H1 (cell line): ENCODE measurements at regions not wholly inside any gene's neighbourhood (a gene's known extent, or its start where the extent isn't known, plus 50 kb on each side); places are given as distances from the start of the nearest gene placed in this dataset.

Experiments used
- CTCF ChIA-PET: fragments of 300-600 bp; sonication (Branson Sonifier 250); formaldehyde crosslinking; loops from one replicate; lab custom pipeline; 2021; ENCODE audit not compliant: partially characterized antibody; lab: Charles Lee
- POLR2A ChIA-PET: fragments of 300-600 bp; sonication (Branson Sonifier 250); formaldehyde crosslinking; loops from one replicate; lab custom pipeline; 2021; ENCODE audit warnings: inconsistent platforms; ENCODE audit not compliant: partially characterized antibody; lab: Charles Lee
- DNase-seq, 2 experiments: peaks; one replicate each; pipeline versions ENCODE4 v3.0.0 to v3.0.0-alpha.2; 2010 to 2022; ENCODE audit warnings: low spot score in 2 of 2, low read depth in 1 of 2, mixed read lengths in 1 of 2
- FAIRE-seq: peaks from 2 replicates; lab custom pipeline; 2011; peaks lifted over from hg19 to GRCh38; lab: Jason Lieb, UNC
- H2AFZ ChIP-seq: 2 replicates; pipeline ENCODE4 v1.8.1; 2012; ENCODE audit warnings: low read length, inconsistent platforms
- H2AK5ac ChIP-seq: 2 replicates; pipeline ENCODE4 v1.6.1; 2013; ENCODE audit warnings: low read depth, low read length
- H2BK120ac ChIP-seq: replicated peaks from 2 replicates; pipeline ENCODE3; 2013; ENCODE audit warnings: low read depth, low read length, inconsistent platforms
- H2BK12ac ChIP-seq: 2 replicates; pipeline ENCODE4 v1.6.1; 2013; ENCODE audit warnings: low read depth, low read length
- H2BK15ac ChIP-seq: 2 replicates; pipeline ENCODE4 v1.6.1; 2013; ENCODE audit warnings: low read length
- H2BK20ac ChIP-seq: 2 replicates; pipeline ENCODE4 v1.6.1; 2013; ENCODE audit warnings: low read length
- H2BK5ac ChIP-seq: 2 replicates; pipeline ENCODE4 v1.6.1; 2013; ENCODE audit warnings: low read depth, low read length
- H3K14ac ChIP-seq: 2 replicates; pipeline ENCODE4 v1.6.1; 2013; ENCODE audit warnings: inconsistent platforms; ENCODE audit not compliant: insufficient read length
- H3K18ac ChIP-seq: 2 replicates; pipeline ENCODE4 v1.6.1; 2013; ENCODE audit warnings: low read length; ENCODE audit errors: extremely low read depth
- H3K23ac ChIP-seq: 2 replicates; pipeline ENCODE4 v1.6.1; 2013; ENCODE audit warnings: inconsistent platforms; ENCODE audit not compliant: insufficient read length
- H3K23me2 ChIP-seq: 2 replicates; pipeline ENCODE4 v1.6.1; 2013; ENCODE audit warnings: low read depth, low read length
- H3K27ac ChIP-seq: 2 replicates; pipeline ENCODE4 v1.6.1; 2011; ENCODE audit warnings: low read depth, low read length, inconsistent platforms
- H3K27me3 ChIP-seq, 4 experiments: replicated peaks in 1 of 4; 1 replicate in 1 of 4; 2 replicates in 3 of 4; pipeline versions ENCODE4 v1.6.1 to v1.8.1; 2011 to 2013; ENCODE audit warnings: low read length in 3 of 4, mild to moderate bottlenecking in 3 of 4, inconsistent platforms in 2 of 4, mixed read lengths in 2 of 4, moderate library complexity in 1 of 4; ENCODE audit not compliant: control insufficient read depth in 3 of 4, insufficient read depth in 3 of 4; ENCODE audit errors: extremely low read depth in 1 of 4
- H3K36me3 ChIP-seq, 4 experiments: 2 replicates each; pipeline versions ENCODE4 v1.6.1 to v1.8.1; 2011 to 2013; ENCODE audit warnings: mild to moderate bottlenecking in 4 of 4, low read length in 3 of 4, moderate library complexity in 2 of 4, control low read depth in 1 of 4, inconsistent platforms in 1 of 4; ENCODE audit not compliant: insufficient read depth in 4 of 4, control insufficient read depth in 2 of 4
- H3K4ac ChIP-seq: replicated peaks from 2 replicates; pipeline ENCODE3; 2013; ENCODE audit warnings: low read length, low read depth, mixed read lengths, inconsistent platforms; ENCODE audit not compliant: insufficient read length
- H3K4me1 ChIP-seq, 4 experiments: replicated peaks in 1 of 4; 1 replicate in 1 of 4; 2 replicates in 3 of 4; pipeline versions ENCODE4 v1.6.1 to v1.8.1; 2011 to 2013; ENCODE audit warnings: low read length in 3 of 4, inconsistent platforms in 2 of 4, mixed read lengths in 1 of 4; ENCODE audit not compliant: insufficient read depth in 4 of 4, control insufficient read depth in 3 of 4
- H3K4me2 ChIP-seq, 2 experiments: 2 replicates each; pipeline versions ENCODE4 v1.6.1 to v1.8.1; 2011 to 2013; ENCODE audit warnings: low read depth in 2 of 2, low read length in 2 of 2, control low read depth in 1 of 2, inconsistent platforms in 1 of 2, mild to moderate bottlenecking in 1 of 2; ENCODE audit not compliant: insufficient read depth in 1 of 2
- H3K4me3 ChIP-seq, 4 experiments: fragments of 200-600, 300-600 bp in 1 of 4; sonication (generic), shearing (Covaris generic), sonication (Bioruptor Twin) in 1 of 4; 2 replicates each; pipeline versions ENCODE4 v1.5.1 to v1.8.1; 2011 to 2016; ENCODE audit warnings: low read length in 4 of 4, low read depth in 3 of 4, control low read depth in 2 of 4, inconsistent platforms in 2 of 4, mild to moderate bottlenecking in 2 of 4, mixed read lengths in 1 of 4, moderate library complexity in 1 of 4; ENCODE audit not compliant: insufficient read depth in 2 of 4; ENCODE audit errors: extremely low read depth in 1 of 4
- H3K56ac ChIP-seq: replicated peaks from 2 replicates; pipeline ENCODE3; 2013; ENCODE audit warnings: low read depth, mild to moderate bottlenecking, mixed read lengths, low read length, inconsistent platforms; ENCODE audit not compliant: insufficient read length
- H3K79me1 ChIP-seq: 2 replicates; pipeline ENCODE4 v1.6.1; 2013; ENCODE audit warnings: low read depth, low read length, control low read depth
- H3K79me2 ChIP-seq, 2 experiments: 2 replicates each; pipeline versions ENCODE4 v1.6.1 to v1.8.1; 2012 to 2013; ENCODE audit warnings: low read length in 2 of 2, mild to moderate bottlenecking in 2 of 2, inconsistent platforms in 1 of 2; ENCODE audit not compliant: insufficient read depth in 2 of 2, control insufficient read depth in 1 of 2
- H3K9ac ChIP-seq, 4 experiments: replicated peaks in 1 of 4; 1 replicate in 1 of 4; 2 replicates in 3 of 4; pipeline versions ENCODE4 v1.6.1 to v1.8.1; 2011 to 2013; ENCODE audit warnings: low read depth in 3 of 4, low read length in 3 of 4, control low read depth in 2 of 4, mild to moderate bottlenecking in 2 of 4, moderate library complexity in 2 of 4, inconsistent platforms in 1 of 4; ENCODE audit errors: extremely low read depth in 1 of 4
- H3K9me3 ChIP-seq, 2 experiments: 2 replicates each; pipeline versions ENCODE4 v1.6.1 to v1.8.1; 2012 to 2013; ENCODE audit warnings: mild to moderate bottlenecking in 2 of 2, moderate library complexity in 2 of 2, control low read depth in 1 of 2, inconsistent platforms in 1 of 2, low read depth in 1 of 2, low read length in 1 of 2, mixed read lengths in 1 of 2; ENCODE audit not compliant: insufficient read depth in 2 of 2
- H4K20me1 ChIP-seq, 2 experiments: replicated peaks in 1 of 2; 2 replicates each; pipeline versions ENCODE3 to v1.8.1; 2011 to 2013; ENCODE audit warnings: inconsistent platforms in 2 of 2, low read length in 2 of 2, mild to moderate bottlenecking in 1 of 2; ENCODE audit not compliant: insufficient read depth in 2 of 2, control insufficient read depth in 1 of 2
- H4K5ac ChIP-seq: 2 replicates; pipeline ENCODE4 v1.6.1; 2013; ENCODE audit warnings: low read length, low read depth, mixed read lengths, inconsistent platforms; ENCODE audit not compliant: insufficient read length
- H4K8ac ChIP-seq: 2 replicates; pipeline ENCODE4 v1.8.0; 2013; ENCODE audit warnings: mild to moderate bottlenecking, moderate library complexity, low read length, inconsistent platforms; ENCODE audit not compliant: insufficient read depth; ENCODE audit errors: extremely low read depth
- H4K91ac ChIP-seq: replicated peaks from 2 replicates; pipeline ENCODE3; 2013; ENCODE audit warnings: low read length, mixed read lengths, inconsistent platforms; ENCODE audit not compliant: insufficient read length
- CBX8 ChIP-seq: fragments of 300-800, 300-1000 bp; sonication (generic); IDR thresholded peaks from 2 replicates; pipeline ENCODE4 v1.7.1; 2016; ENCODE audit warnings: low read depth, low read length, borderline replicate concordance
- E2F6 ChIP-seq: IDR thresholded peaks from 2 replicates; pipeline ENCODE4 v1.6.1; 2012; ENCODE audit warnings: inconsistent platforms
- EGR1 ChIP-seq: IDR thresholded peaks from 2 replicates; pipeline ENCODE4 v1.6.1; 2011; ENCODE audit warnings: low read depth, low read length, borderline replicate concordance
- EZH2 ChIP-seq: fragments of 200-600 bp; sonication (generic); IDR thresholded peaks from 2 replicates; pipeline ENCODE4 v1.7.1; 2012; ENCODE audit warnings: low read depth, mild to moderate bottlenecking, moderate library complexity, low read length, inconsistent platforms; ENCODE audit not compliant: severe bottlenecking
- HDAC2 ChIP-seq, 2 experiments: fragments of 300-600 bp in 1 of 2; sonication (generic) in 1 of 2; IDR thresholded peaks; 2 replicates each; pipeline ENCODE4 v1.6.1; 2011 to 2012; ENCODE audit warnings: low read depth in 2 of 2, low read length in 2 of 2, mild to moderate bottlenecking in 2 of 2, moderate library complexity in 2 of 2, borderline replicate concordance in 1 of 2, inconsistent platforms in 1 of 2
- KDM5A ChIP-seq: fragments of 200-600 bp; IDR thresholded peaks from 2 replicates; pipeline ENCODE4 v1.7.1; 2012; ENCODE audit warnings: mild to moderate bottlenecking, low read length, inconsistent platforms, mixed read lengths
- MAX ChIP-seq: IDR thresholded peaks from 2 replicates; pipeline ENCODE4 v1.6.1; 2012; ENCODE audit warnings: inconsistent platforms
- NANOG ChIP-seq: IDR thresholded peaks from 2 replicates; pipeline ENCODE4 v1.6.1; 2011; ENCODE audit warnings: low read length, low read depth, mild to moderate bottlenecking, inconsistent platforms; ENCODE audit not compliant: insufficient read depth, poor library complexity, severe bottlenecking
- NRF1 ChIP-seq: IDR thresholded peaks from 2 replicates; pipeline ENCODE4 v1.6.1; 2011; ENCODE audit warnings: mild to moderate bottlenecking, low read depth, low read length, improper control_type of control experiment
- POLR2A ChIP-seq, 2 experiments: IDR thresholded peaks; 1 replicate in 1 of 2; 2 replicates in 1 of 2; pipeline ENCODE4 v1.6.1; 2011; ENCODE audit warnings: low read depth in 2 of 2, low read length in 2 of 2, mild to moderate bottlenecking in 2 of 2; ENCODE audit errors: control extremely low read depth in 1 of 2
- POLR2AphosphoS5 ChIP-seq: IDR thresholded peaks from 2 replicates; pipeline ENCODE4 v1.6.1; 2011; ENCODE audit warnings: low read depth, low read length
- POU5F1 ChIP-seq: IDR thresholded peaks from 2 replicates; pipeline ENCODE4 v1.6.1; 2011; ENCODE audit warnings: low read depth, mild to moderate bottlenecking, low read length, moderate library complexity
- SP2 ChIP-seq: IDR thresholded peaks from 2 replicates; pipeline ENCODE4 v1.6.1; 2012; ENCODE audit warnings: mild to moderate bottlenecking, low read length, inconsistent platforms
- TCF12 ChIP-seq: IDR thresholded peaks from 2 replicates; pipeline ENCODE4 v1.6.1; 2011; ENCODE audit warnings: low read depth, mild to moderate bottlenecking, low read length
- ZNF274 ChIP-seq: IDR thresholded peaks from 2 replicates; pipeline ENCODE4 v1.7.0; 2012; ENCODE audit warnings: low read length, borderline replicate concordance; ENCODE audit errors: extremely low read depth
- WGBS, 2 experiments: shearing (Covaris generic) in 1 of 2; methylation state at CpG; one replicate each; pipeline versions ENCODE4 v1.1.6 to v1.1.7; 2013 to 2015; ENCODE audit warnings: low lambda C conversion rate in 2 of 2, mixed read lengths in 2 of 2, inconsistent platforms in 1 of 2, low coverage in 1 of 2, missing lambda C conversion rate in 1 of 2; ENCODE audit not compliant: insufficient replicate concordance in 2 of 2, insufficient coverage in 1 of 2, insufficient read length in 1 of 2; ENCODE audit errors: extremely low coverage in 1 of 2, missing lambda C conversion rate in 1 of 2; 5-methylcytosine and 5-hydroxymethylcytosine counted together

GRCh38 chr2:213221957-213222356, 62.3 kb upstream of the SPAG16 start:
- no peak overlapping the region for H3K56ac ChIP-seq
- H3K4me1 ChIP-seq: no peaks in the 10 kb centered on the region; a peak in 1 of 7 replicates
- no peak overlapping the region for H2AFZ ChIP-seq
- no peak overlapping the region for H2BK5ac ChIP-seq
- H2BK120ac ChIP-seq: no peak overlapping the region
- no peak overlapping the region for H4K91ac ChIP-seq
- no peak overlapping the region for H2AK5ac ChIP-seq
- H3K79me1 ChIP-seq: no peaks in the 10 kb centered on the region
- no peak overlapping the region for H4K5ac ChIP-seq
- no peak overlapping the region for H3K27ac ChIP-seq
- no peak overlapping the region for H2BK20ac ChIP-seq
- no peak for DNase-seq
- FAIRE-seq: no peak
- ChIA-PET POLR2A (no interaction called here), CTCF (interaction anchor here (1.1 kb wide), 1 partner anchor 66 kb away, joined by 3 read pairs; no protein-coding TSS in a partner anchor)
- no peak overlapping the region for H2BK15ac ChIP-seq
- no peaks in the 10 kb centered on the region for H3K27me3 ChIP-seq
- no peaks in the 10 kb centered on the region for H3K79me2 ChIP-seq
- no peaks in the 10 kb centered on the region for H3K9me3 ChIP-seq
- no peak overlapping the region for H3K9ac ChIP-seq
- no peaks in the 10 kb centered on the region for H3K36me3 ChIP-seq
- no peak overlapping the region for H4K8ac ChIP-seq
- no peak overlapping the region for H3K4me3 ChIP-seq
- no peak overlapping the region for H3K18ac ChIP-seq
- no peaks in the 10 kb centered on the region for H3K23me2 ChIP-seq
- WGBS, 2 experiments: 95% methylated on average over 2 of the region's 2 CpGs; no CpG with 5 or more reads in 1 of the 2 experiments
- H2BK12ac ChIP-seq: no peak overlapping the region
- H4K20me1 ChIP-seq: no peaks in the 10 kb centered on the region
- H3K4ac ChIP-seq: no peak overlapping the region
- no peak overlapping the region for H3K4me2 ChIP-seq
- H3K23ac ChIP-seq: no peak overlapping the region
- no peak overlapping the region for H3K14ac ChIP-seq
- TF ChIP-seq CBX8 (no peak), HDAC2 (IDR thresholded peaks at IDR 0.05; ENCODE audit: borderline replicate concordance in 1 of 2, low read depth in 2 of 2, low read length in 2 of 2) (no peak), ZNF274 (no peak), POU5F1 (no peak), E2F6 (no peak), TCF12 (no peak), EGR1 (no peak), NRF1 (no peak), NANOG (no peak), POLR2AphosphoS5 (no peak), POLR2A (IDR thresholded peaks at IDR 0.05; ENCODE audit: control extremely low read depth in 1 of 2, low read depth in 2 of 2, low read length in 2 of 2) (no peak), KDM5A (no peak), EZH2 (no peak), MAX (no peak), SP2 (no peak)
